Fibroblast of lung (primary cell): ENCODE measurements at regions not wholly inside any gene's neighbourhood (a gene's known extent, or its start where the extent isn't known, plus 50 kb on each side); places are given as distances from the start of the nearest gene placed in this dataset.

Experiments
- EZH2 ChIP-seq: IDR thresholded peaks from 2 replicates; pipeline ENCODE4 v1.5.1; 2012; ENCODE audit warnings: low read length, control low read depth, mild to moderate bottlenecking; ENCODE audit errors: missing control alignments
- TF ChIP-seq, protein P1 (sequence below), 2 donors: IDR thresholded peaks in 1 of 2; conservative IDR thresholded peaks in 1 of 2; 1 replicate in 1 of 2; 2 replicates in 1 of 2; pipeline ENCODE4 v1.5.1; 2011 to 2012; ENCODE audit warnings: low read length in 2 of 2, control low read depth in 1 of 2, inconsistent platforms in 1 of 2, low read depth in 1 of 2, mild to moderate bottlenecking in 1 of 2

DNA sequence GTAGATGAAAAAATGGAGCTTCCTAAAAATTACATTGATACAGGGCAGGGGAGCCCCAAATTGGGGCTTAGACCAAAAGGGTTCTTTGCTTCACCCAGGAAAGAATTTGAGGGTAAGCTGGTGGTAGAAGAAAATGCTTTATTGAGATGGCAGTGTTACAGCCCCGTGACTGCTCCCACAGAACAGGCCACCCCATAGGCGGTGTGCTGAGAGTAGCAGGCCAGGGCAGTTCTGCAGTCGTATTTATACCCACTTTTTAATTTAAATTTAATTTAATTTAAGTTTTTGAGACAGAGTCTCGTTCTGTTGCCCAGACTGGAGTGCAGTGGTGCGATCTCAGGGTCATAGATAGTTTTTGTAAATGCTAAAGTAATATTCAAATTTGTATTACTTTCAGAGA lies 265.0 kb downstream of the CDH26 start:
- TF ChIP-seq, protein P1, sequence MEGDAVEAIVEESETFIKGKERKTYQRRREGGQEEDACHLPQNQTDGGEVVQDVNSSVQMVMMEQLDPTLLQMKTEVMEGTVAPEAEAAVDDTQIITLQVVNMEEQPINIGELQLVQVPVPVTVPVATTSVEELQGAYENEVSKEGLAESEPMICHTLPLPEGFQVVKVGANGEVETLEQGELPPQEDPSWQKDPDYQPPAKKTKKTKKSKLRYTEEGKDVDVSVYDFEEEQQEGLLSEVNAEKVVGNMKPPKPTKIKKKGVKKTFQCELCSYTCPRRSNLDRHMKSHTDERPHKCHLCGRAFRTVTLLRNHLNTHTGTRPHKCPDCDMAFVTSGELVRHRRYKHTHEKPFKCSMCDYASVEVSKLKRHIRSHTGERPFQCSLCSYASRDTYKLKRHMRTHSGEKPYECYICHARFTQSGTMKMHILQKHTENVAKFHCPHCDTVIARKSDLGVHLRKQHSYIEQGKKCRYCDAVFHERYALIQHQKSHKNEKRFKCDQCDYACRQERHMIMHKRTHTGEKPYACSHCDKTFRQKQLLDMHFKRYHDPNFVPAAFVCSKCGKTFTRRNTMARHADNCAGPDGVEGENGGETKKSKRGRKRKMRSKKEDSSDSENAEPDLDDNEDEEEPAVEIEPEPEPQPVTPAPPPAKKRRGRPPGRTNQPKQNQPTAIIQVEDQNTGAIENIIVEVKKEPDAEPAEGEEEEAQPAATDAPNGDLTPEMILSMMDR (conservative IDR thresholded peaks at IDR 0.05 in 1 of 2, IDR thresholded peaks at IDR 0.05 in 1 of 2; ENCODE audit: low read depth in 1 of 2, low read length in 2 of 2): no peak
- no peak for TF ChIP-seq EZH2
